NB4 (cell line): ENCODE measurements at regions not wholly inside any gene's neighbourhood (a gene's known extent, or its start where the extent isn't known, plus 50 kb on each side); places are given as distances from the start of the nearest gene placed in this dataset.

Experiments
- DNase-seq: peaks from one replicate; pipeline ENCODE4 v3.0.0; 2010; ENCODE audit warnings: low read depth
- H3K4me3 ChIP-seq: one replicate; pipeline ENCODE4 v1.5.1; 2011; ENCODE audit warnings: mild to moderate bottlenecking, low read depth, low read length, moderate library complexity
- CTCF ChIP-seq: IDR thresholded peaks from one replicate; pipeline ENCODE4 v1.5.1; 2012; ENCODE audit warnings: low read depth, low read length
- MAX ChIP-seq: IDR thresholded peaks from 2 replicates; pipeline ENCODE4 v1.6.1; 2011; ENCODE audit warnings: low read depth, low read length
- MYC ChIP-seq: IDR thresholded peaks from 2 replicates; pipeline ENCODE4 v1.6.1; 2011; ENCODE audit warnings: low read depth, low read length
- POLR2A ChIP-seq: IDR thresholded peaks from 2 replicates; pipeline ENCODE4 v1.6.1; 2011; ENCODE audit warnings: mild to moderate bottlenecking; ENCODE audit not compliant: insufficient read length; ENCODE audit errors: extremely low read depth

GRCh38 chr13:29948244-29948643 lies 97.8 kb upstream of the UBL3 start:
- no peak overlapping the region for H3K4me3 ChIP-seq
- DNase-seq: no peak
- TF ChIP-seq MYC (no peak), MAX (no peak), CTCF (no peak), POLR2A (no peak)

GRCh38 chr13:29947839-29948238 lies 97.4 kb upstream of the UBL3 start:
- DNase-seq: no peak
- TF ChIP-seq MAX: no peak
- TF ChIP-seq CTCF: no peak
- TF ChIP-seq POLR2A: no peak
- no peak for TF ChIP-seq MYC
- no peak overlapping the region for H3K4me3 ChIP-seq

GRCh38 chr13:29946093-29946492 lies 95.7 kb upstream of the UBL3 start:
- no peak for DNase-seq
- H3K4me3 ChIP-seq: no peak overlapping the region
- no peak for TF ChIP-seq CTCF
- TF ChIP-seq POLR2A: no peak
- TF ChIP-seq MAX: no peak
- no peak for TF ChIP-seq MYC

- TF ChIP-seq MYC (no peak), MAX (no peak), POLR2A (no peak), CTCF (no peak)
- no peak overlapping the region for H3K4me3 ChIP-seq
- no peak for DNase-seq
These were observed 93.3 kb upstream of the UBL3 start for GRCh38 chr13:29943686-29944085.

- no peak overlapping the region for H3K4me3 ChIP-seq
- no peak for DNase-seq
- TF ChIP-seq CTCF: no peak
- TF ChIP-seq MAX: no peak
- no peak for TF ChIP-seq MYC
- no peak for TF ChIP-seq POLR2A
These were observed 92.9 kb upstream of the UBL3 start for GRCh38 chr13:29943273-29943672.

GRCh38 chr13:29940715-29941114 lies 90.3 kb upstream of the UBL3 start:
- H3K4me3 ChIP-seq: no peak overlapping the region
- DNase-seq: no peak
- TF ChIP-seq MAX: no peak
- TF ChIP-seq POLR2A: no peak
- no peak for TF ChIP-seq MYC
- no peak for TF ChIP-seq CTCF
